ENCODE measurements at regions not wholly inside any gene's neighbourhood (a gene's known extent, or its start where the extent isn't known, plus 50 kb on each side); places are given as distances from the start of the nearest gene placed in this dataset.

DNA sequence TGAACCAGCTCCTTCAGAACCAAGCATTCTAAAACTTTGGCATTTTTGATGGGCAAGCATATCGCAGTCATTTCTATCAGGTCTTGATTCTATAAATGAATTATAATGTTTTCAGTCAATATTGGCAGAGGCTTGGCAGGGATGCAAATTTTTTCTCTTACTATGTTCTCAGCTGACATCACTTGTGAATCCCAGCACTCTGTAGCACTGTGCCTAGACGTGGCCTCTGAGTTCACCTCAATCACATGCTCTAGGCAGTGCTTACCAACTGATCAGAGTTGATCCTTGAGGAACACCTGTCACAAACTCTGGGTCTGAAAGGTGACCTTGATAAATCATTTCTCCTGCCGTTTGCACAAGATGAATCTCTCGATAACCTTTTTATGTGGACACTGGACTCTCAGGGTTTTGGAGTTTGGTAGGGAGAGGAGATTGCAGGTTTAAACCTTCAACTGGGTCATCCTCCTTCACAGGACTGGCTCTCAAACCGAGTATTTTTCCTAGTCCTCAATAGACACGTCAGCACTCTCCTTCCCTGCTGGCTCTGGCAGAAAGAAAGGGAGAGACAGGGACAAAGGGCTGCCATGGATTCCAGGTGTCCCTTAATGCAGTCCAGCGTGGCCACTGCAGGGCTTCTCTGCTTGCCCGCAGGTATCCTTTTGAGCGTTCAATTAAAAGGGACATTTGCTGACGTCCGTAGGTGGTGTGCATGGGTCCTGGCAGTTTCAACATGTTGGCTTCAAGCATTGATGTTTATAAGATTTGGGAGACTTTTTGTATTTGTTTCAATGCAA lies 222.3 kb upstream of the CMC1 start:
- H3K9me2 ChIP-seq (ENCODE audit: insufficient read depth, low read length): no peaks in the 10 kb centered on the region
- no peak overlapping the region for H3K27ac ChIP-seq (ENCODE audit: low read length)
- H3K79me2 ChIP-seq (replicated peaks; ENCODE audit: insufficient read depth, low read length): no peaks in the 10 kb centered on the region
- no peaks in the 10 kb centered on the region for H3K36me3 ChIP-seq (ENCODE audit: insufficient read depth, low read length)
- H3K27me3 ChIP-seq (ENCODE audit: insufficient read depth, low read depth, low read length): no peaks in the 10 kb centered on the region
- H3K4me2 ChIP-seq (ENCODE audit: low read length): no peak overlapping the region
- no peaks in the 10 kb centered on the region for H3F3A ChIP-seq (ENCODE audit: insufficient read depth, low read length, poor library complexity, severe bottlenecking)
- no peak overlapping the region for H2AFZ ChIP-seq (ENCODE audit: low read depth, low read length)
- TF ChIP-seq, protein P1, sequence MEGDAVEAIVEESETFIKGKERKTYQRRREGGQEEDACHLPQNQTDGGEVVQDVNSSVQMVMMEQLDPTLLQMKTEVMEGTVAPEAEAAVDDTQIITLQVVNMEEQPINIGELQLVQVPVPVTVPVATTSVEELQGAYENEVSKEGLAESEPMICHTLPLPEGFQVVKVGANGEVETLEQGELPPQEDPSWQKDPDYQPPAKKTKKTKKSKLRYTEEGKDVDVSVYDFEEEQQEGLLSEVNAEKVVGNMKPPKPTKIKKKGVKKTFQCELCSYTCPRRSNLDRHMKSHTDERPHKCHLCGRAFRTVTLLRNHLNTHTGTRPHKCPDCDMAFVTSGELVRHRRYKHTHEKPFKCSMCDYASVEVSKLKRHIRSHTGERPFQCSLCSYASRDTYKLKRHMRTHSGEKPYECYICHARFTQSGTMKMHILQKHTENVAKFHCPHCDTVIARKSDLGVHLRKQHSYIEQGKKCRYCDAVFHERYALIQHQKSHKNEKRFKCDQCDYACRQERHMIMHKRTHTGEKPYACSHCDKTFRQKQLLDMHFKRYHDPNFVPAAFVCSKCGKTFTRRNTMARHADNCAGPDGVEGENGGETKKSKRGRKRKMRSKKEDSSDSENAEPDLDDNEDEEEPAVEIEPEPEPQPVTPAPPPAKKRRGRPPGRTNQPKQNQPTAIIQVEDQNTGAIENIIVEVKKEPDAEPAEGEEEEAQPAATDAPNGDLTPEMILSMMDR (IDR thresholded peaks at IDR 0.05; ENCODE audit: poor library complexity, severe bottlenecking): no peak
- TF ChIP-seq POLR2AphosphoS5 (IDR thresholded peaks at IDR 0.05) (no peak), MXI1 (conservative IDR thresholded peaks at IDR 0.05; ENCODE audit: poor library complexity, severe bottlenecking) (no peak), TAF1 (IDR thresholded peaks at IDR 0.05; ENCODE audit: low read depth) (no peak), EZH2 (IDR thresholded peaks at IDR 0.05; ENCODE audit: borderline replicate concordance, insufficient read depth, low read length, poor library complexity, severe bottlenecking) (no peak)
- TF ChIP-seq, protein P2, sequence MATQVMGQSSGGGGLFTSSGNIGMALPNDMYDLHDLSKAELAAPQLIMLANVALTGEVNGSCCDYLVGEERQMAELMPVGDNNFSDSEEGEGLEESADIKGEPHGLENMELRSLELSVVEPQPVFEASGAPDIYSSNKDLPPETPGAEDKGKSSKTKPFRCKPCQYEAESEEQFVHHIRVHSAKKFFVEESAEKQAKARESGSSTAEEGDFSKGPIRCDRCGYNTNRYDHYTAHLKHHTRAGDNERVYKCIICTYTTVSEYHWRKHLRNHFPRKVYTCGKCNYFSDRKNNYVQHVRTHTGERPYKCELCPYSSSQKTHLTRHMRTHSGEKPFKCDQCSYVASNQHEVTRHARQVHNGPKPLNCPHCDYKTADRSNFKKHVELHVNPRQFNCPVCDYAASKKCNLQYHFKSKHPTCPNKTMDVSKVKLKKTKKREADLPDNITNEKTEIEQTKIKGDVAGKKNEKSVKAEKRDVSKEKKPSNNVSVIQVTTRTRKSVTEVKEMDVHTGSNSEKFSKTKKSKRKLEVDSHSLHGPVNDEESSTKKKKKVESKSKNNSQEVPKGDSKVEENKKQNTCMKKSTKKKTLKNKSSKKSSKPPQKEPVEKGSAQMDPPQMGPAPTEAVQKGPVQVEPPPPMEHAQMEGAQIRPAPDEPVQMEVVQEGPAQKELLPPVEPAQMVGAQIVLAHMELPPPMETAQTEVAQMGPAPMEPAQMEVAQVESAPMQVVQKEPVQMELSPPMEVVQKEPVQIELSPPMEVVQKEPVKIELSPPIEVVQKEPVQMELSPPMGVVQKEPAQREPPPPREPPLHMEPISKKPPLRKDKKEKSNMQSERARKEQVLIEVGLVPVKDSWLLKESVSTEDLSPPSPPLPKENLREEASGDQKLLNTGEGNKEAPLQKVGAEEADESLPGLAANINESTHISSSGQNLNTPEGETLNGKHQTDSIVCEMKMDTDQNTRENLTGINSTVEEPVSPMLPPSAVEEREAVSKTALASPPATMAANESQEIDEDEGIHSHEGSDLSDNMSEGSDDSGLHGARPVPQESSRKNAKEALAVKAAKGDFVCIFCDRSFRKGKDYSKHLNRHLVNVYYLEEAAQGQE (IDR thresholded peaks at IDR 0.05; ENCODE audit: borderline replicate concordance): no peak
- no peaks in the 10 kb centered on the region for H3K9me3 ChIP-seq (ENCODE audit: low read length)
- H3K9ac ChIP-seq (ENCODE audit: low read length): no peak overlapping the region
- no peaks in the 10 kb centered on the region for H4K20me1 ChIP-seq (ENCODE audit: insufficient read depth)
- H3K4me3 ChIP-seq (ENCODE audit: low read length): no peak overlapping the region

DNA sequence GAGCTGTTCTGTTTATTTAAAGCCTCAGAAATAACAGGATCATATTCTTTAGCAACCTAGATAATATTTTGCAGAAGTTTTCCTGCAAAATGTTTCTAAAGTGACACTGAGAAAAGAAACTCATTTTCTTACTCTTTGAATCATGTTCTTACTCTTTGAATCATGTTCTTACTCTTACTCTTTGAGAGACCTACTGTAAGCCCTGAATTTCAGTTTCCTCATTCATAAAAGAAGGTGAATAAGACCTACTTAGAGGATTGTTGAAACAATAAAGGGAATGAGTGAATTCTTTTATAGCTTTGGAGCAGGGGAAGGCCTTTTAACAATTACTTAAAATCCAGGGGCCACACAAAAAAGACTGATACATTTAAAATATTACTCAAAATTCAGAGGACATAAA lies 221.7 kb upstream of the CMC1 start:
- TF ChIP-seq EP300 (conservative IDR thresholded peaks at IDR 0.05; ENCODE audit: poor library complexity, severe bottlenecking) (no peak), TAF1 (IDR thresholded peaks at IDR 0.05; ENCODE audit: low read depth) (no peak), RAD21 (conservative IDR thresholded peaks at IDR 0.05) (no peak), POLR2AphosphoS5 (IDR thresholded peaks at IDR 0.05) (no peak), SMC3 (conservative IDR thresholded peaks at IDR 0.05; ENCODE audit: poor library complexity) (no peak), EZH2 (IDR thresholded peaks at IDR 0.05; ENCODE audit: borderline replicate concordance, insufficient read depth, low read length, poor library complexity, severe bottlenecking) (no peak), MXI1 (conservative IDR thresholded peaks at IDR 0.05; ENCODE audit: poor library complexity, severe bottlenecking) (no peak)
- TF ChIP-seq, protein P1 (IDR thresholded peaks at IDR 0.05; ENCODE audit: poor library complexity, severe bottlenecking): no peak
- TF ChIP-seq, protein P2 (IDR thresholded peaks at IDR 0.05; ENCODE audit: borderline replicate concordance): no peak
- no peaks in the 10 kb centered on the region for H3F3A ChIP-seq (ENCODE audit: insufficient read depth, low read length, poor library complexity, severe bottlenecking)
- H4K20me1 ChIP-seq (ENCODE audit: insufficient read depth): no peaks in the 10 kb centered on the region
- H3K9me2 ChIP-seq (ENCODE audit: insufficient read depth, low read length): no peaks in the 10 kb centered on the region
- H3K36me3 ChIP-seq (ENCODE audit: insufficient read depth, low read length): no peaks in the 10 kb centered on the region
- no peak overlapping the region for H3K9ac ChIP-seq (ENCODE audit: low read length)
- no peaks in the 10 kb centered on the region for H3K9me3 ChIP-seq (ENCODE audit: low read length)
- no peak overlapping the region for H3K4me3 ChIP-seq (ENCODE audit: low read length)
- no peak overlapping the region for H2AFZ ChIP-seq (ENCODE audit: low read depth, low read length)
- H3K27ac ChIP-seq (ENCODE audit: low read length): no peak overlapping the region
- H3K79me2 ChIP-seq (replicated peaks; ENCODE audit: insufficient read depth, low read length): no peaks in the 10 kb centered on the region
- H3K27me3 ChIP-seq (ENCODE audit: insufficient read depth, low read depth, low read length): no peaks in the 10 kb centered on the region
- no peak overlapping the region for H3K4me2 ChIP-seq (ENCODE audit: low read length)
